Fibroblast of lung (primary cell): ENCODE measurements at regions not wholly inside any gene's neighbourhood (a gene's known extent, or its start where the extent isn't known, plus 50 kb on each side); places are given as distances from the start of the nearest gene placed in this dataset.

Experiments
- DNase-seq, 2 donors: peaks; one replicate each; pipeline versions ENCODE4 v3.0.0 to v3.0.0-alpha.2; 2010; ENCODE audit warnings: low read depth in 2 of 2
- H2AFZ ChIP-seq: 2 replicates; pipeline ENCODE4 v1.5.1; 2012; ENCODE audit warnings: low read length, control low read depth, inconsistent platforms
- H3K27ac ChIP-seq: 2 replicates; pipeline ENCODE4 v1.5.1; 2011; ENCODE audit warnings: low read length, control low read depth; ENCODE audit not compliant: insufficient read depth
- H3K27me3 ChIP-seq: 2 replicates; pipeline ENCODE4 v1.5.1; 2011; ENCODE audit warnings: mild to moderate bottlenecking, low read length; ENCODE audit not compliant: control insufficient read depth, insufficient read depth
- H3K36me3 ChIP-seq: 2 replicates; pipeline ENCODE4 v1.5.1; 2011; ENCODE audit warnings: low read length; ENCODE audit not compliant: control insufficient read depth, insufficient read depth
- H3K4me1 ChIP-seq: 2 replicates; pipeline ENCODE4 v1.5.1; 2011; ENCODE audit warnings: low read length; ENCODE audit not compliant: control insufficient read depth, insufficient read depth; ENCODE audit errors: extremely low read depth
- H3K4me2 ChIP-seq: 2 replicates; pipeline ENCODE4 v1.5.1; 2011; ENCODE audit warnings: low read length, control low read depth; ENCODE audit not compliant: insufficient read depth; ENCODE audit errors: extremely low read depth
- H3K4me3 ChIP-seq, 4 experiments: fragments of 200-600 bp in 1 of 4; sonication (generic) in 1 of 4; replicated peaks in 1 of 4; 2 replicates each; pipeline ENCODE4 v1.5.1; 2011 to 2016; ENCODE audit warnings: low read length in 4 of 4, low read depth in 3 of 4, mild to moderate bottlenecking in 3 of 4, control low read depth in 2 of 4, inconsistent platforms in 1 of 4, mixed read lengths in 1 of 4; ENCODE audit not compliant: insufficient read depth in 1 of 4; ENCODE audit errors: control extremely low read depth in 1 of 4
- H3K79me2 ChIP-seq: 2 replicates; pipeline ENCODE4 v1.5.1; 2012; ENCODE audit warnings: mild to moderate bottlenecking, low read length, inconsistent platforms; ENCODE audit not compliant: control insufficient read depth, insufficient read depth
- H3K9ac ChIP-seq: 2 replicates; pipeline ENCODE4 v1.5.1; 2011; ENCODE audit warnings: mild to moderate bottlenecking, low read length, control low read depth; ENCODE audit not compliant: insufficient read depth
- H3K9me3 ChIP-seq: 2 replicates; pipeline ENCODE4 v1.5.1; 2012; ENCODE audit warnings: low read depth, low read length; ENCODE audit not compliant: control insufficient read depth, insufficient read depth
- H4K20me1 ChIP-seq: 2 replicates; pipeline ENCODE4 v1.5.1; 2011; ENCODE audit warnings: low read length; ENCODE audit not compliant: control insufficient read depth, insufficient read depth; ENCODE audit errors: extremely low read depth
- CTCF ChIP-seq, 2 donors: IDR thresholded peaks in 1 of 2; conservative IDR thresholded peaks in 1 of 2; 1 replicate in 1 of 2; 2 replicates in 1 of 2; pipeline ENCODE4 v1.5.1; 2011 to 2012; ENCODE audit warnings: low read length in 2 of 2, control low read depth in 1 of 2, inconsistent platforms in 1 of 2, low read depth in 1 of 2, mild to moderate bottlenecking in 1 of 2
- EZH2 ChIP-seq: IDR thresholded peaks from 2 replicates; pipeline ENCODE4 v1.5.1; 2012; ENCODE audit warnings: low read length, control low read depth, mild to moderate bottlenecking; ENCODE audit errors: missing control alignments

- TF ChIP-seq CTCF (conservative IDR thresholded peaks at IDR 0.05 in 1 of 2, IDR thresholded peaks at IDR 0.05 in 1 of 2; ENCODE audit: low read depth in 1 of 2, low read length in 2 of 2) (no peak), EZH2 (no peak)
- H3K9ac ChIP-seq: no peak overlapping the region
- no peaks in the 10 kb centered on the region for H3K79me2 ChIP-seq
- no peaks in the 10 kb centered on the region for H3K27me3 ChIP-seq
- no peak overlapping the region for H3K4me2 ChIP-seq
- no peaks in the 10 kb centered on the region for H4K20me1 ChIP-seq
- DNase-seq: no peak
- no peaks in the 10 kb centered on the region for H3K4me1 ChIP-seq
- no peak overlapping the region for H3K27ac ChIP-seq
- no peaks in the 10 kb centered on the region for H3K36me3 ChIP-seq
- no peak overlapping the region for H3K4me3 ChIP-seq
- H2AFZ ChIP-seq: no peak overlapping the region
- H3K9me3 ChIP-seq: no peaks in the 10 kb centered on the region
Measured at GRCh38 chr11:90564531-90564930, 341.7 kb upstream of the CHORDC1 start.

GRCh38 chr11:90558328-90558865 is 335.5 kb upstream of the CHORDC1 start:
- Histone ChIP-seq H3K79me2 (no peaks in the 10 kb centered on the region), H3K36me3 (no peaks in the 10 kb centered on the region), H2AFZ (no peak overlapping the region), H3K9ac (no peak overlapping the region), H4K20me1 (no peaks in the 10 kb centered on the region), H3K9me3 (no peaks in the 10 kb centered on the region), H3K4me2 (no peak overlapping the region), H3K4me3 (no peak overlapping the region), H3K27ac (no peak overlapping the region), H3K27me3 (no peaks in the 10 kb centered on the region), H3K4me1 (no peaks in the 10 kb centered on the region)
- TF ChIP-seq EZH2: no peak
- no peak for TF ChIP-seq CTCF (conservative IDR thresholded peaks at IDR 0.05 in 1 of 2, IDR thresholded peaks at IDR 0.05 in 1 of 2; ENCODE audit: low read depth in 1 of 2, low read length in 2 of 2)
- DNase-seq: no peak

DNA sequence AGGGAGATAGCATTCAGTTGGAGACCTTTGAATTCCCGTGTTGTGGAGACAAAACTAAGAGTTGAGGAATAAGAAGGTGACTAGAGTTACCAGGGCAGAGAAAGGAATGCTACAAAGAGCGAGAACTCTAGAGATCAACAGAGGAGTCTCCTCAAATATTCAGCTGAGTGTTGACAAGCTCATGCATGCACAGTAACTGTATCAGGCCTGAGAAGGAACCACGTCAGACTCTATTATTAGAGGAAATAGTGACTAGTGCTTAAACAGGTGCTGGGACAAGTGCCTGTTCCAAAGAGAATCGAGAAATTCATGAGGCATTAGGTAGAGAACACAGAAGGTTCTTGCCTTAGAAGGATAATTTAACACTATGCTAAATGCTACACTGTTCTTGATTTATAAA is 333.8 kb upstream of the CHORDC1 start:
- no peak overlapping the region for H3K27ac ChIP-seq
- H3K4me3 ChIP-seq: no peak overlapping the region
- no peaks in the 10 kb centered on the region for H3K36me3 ChIP-seq
- H3K79me2 ChIP-seq: no peaks in the 10 kb centered on the region
- TF ChIP-seq CTCF (conservative IDR thresholded peaks at IDR 0.05 in 1 of 2, IDR thresholded peaks at IDR 0.05 in 1 of 2; ENCODE audit: low read depth in 1 of 2, low read length in 2 of 2) (no peak), EZH2 (no peak)
- no peak for DNase-seq
- no peaks in the 10 kb centered on the region for H3K4me1 ChIP-seq
- no peak overlapping the region for H3K4me2 ChIP-seq
- H4K20me1 ChIP-seq: no peaks in the 10 kb centered on the region
- no peaks in the 10 kb centered on the region for H3K9me3 ChIP-seq
- no peak overlapping the region for H2AFZ ChIP-seq
- no peaks in the 10 kb centered on the region for H3K27me3 ChIP-seq
- no peak overlapping the region for H3K9ac ChIP-seq
